HEK293 (cell line): ENCODE measurements at regions not wholly inside any gene's neighbourhood (a gene's known extent, or its start where the extent isn't known, plus 50 kb on each side); places are given as distances from the start of the nearest gene placed in this dataset.
A peak's percentile ranks its signal among the peaks of the same experiment; 100 is the strongest.

ENCODE experiments used
- KLF1 ChIP-seq: fragments of 450-650 bp; formaldehyde crosslinking; IDR thresholded peaks from 2 replicates; pipeline ENCODE4 v1.5.1; 2016; ENCODE audit warnings: missing biosample characterization, missing genetic modification characterization
- KLF17 ChIP-seq: fragments of 450-650 bp; formaldehyde crosslinking; IDR thresholded peaks from 2 replicates; pipeline ENCODE4 v1.5.1; 2016; ENCODE audit warnings: missing biosample characterization, missing genetic modification characterization
- PRDM6 ChIP-seq: fragments of 450-650 bp; formaldehyde crosslinking; IDR thresholded peaks from 2 replicates; pipeline ENCODE4 v1.5.1; 2017; ENCODE audit warnings: missing biosample characterization, missing genetic modification characterization
- ZNF16 ChIP-seq: fragments of 450-650 bp; formaldehyde crosslinking; IDR thresholded peaks from 2 replicates; pipeline ENCODE4 v1.5.1; 2016; ENCODE audit warnings: low read depth, missing biosample characterization, missing genetic modification characterization
- ZNF24 ChIP-seq: fragments of 450-650 bp; formaldehyde crosslinking; IDR thresholded peaks from 2 replicates; pipeline ENCODE4 v1.5.1; 2016; ENCODE audit warnings: missing biosample characterization, missing genetic modification characterization
- ZNF280C ChIP-seq: fragments of 450-650 bp; formaldehyde crosslinking; IDR thresholded peaks from 2 replicates; pipeline ENCODE4 v1.5.1; 2016; ENCODE audit warnings: missing biosample characterization, missing genetic modification characterization
- ZNF341 ChIP-seq: fragments of 450-650 bp; formaldehyde crosslinking; IDR thresholded peaks from 2 replicates; pipeline ENCODE4; 2016; ENCODE audit warnings: low read depth, missing biosample characterization, missing genetic modification characterization
- ZNF350 ChIP-seq: fragments of 450-650 bp; formaldehyde crosslinking; IDR thresholded peaks from 2 replicates; pipeline ENCODE4 v1.5.0; 2017; ENCODE audit warnings: missing biosample characterization, mild to moderate bottlenecking, missing genetic modification characterization
- ZNF354C ChIP-seq: fragments of 450-650 bp; formaldehyde crosslinking; IDR thresholded peaks from 2 replicates; pipeline ENCODE4 v1.5.1; 2016; ENCODE audit warnings: missing biosample characterization, missing genetic modification characterization, low read depth, borderline replicate concordance
- ZNF629 ChIP-seq: fragments of 450-650 bp; formaldehyde crosslinking; IDR thresholded peaks from 2 replicates; pipeline ENCODE4 v1.5.1; 2017; ENCODE audit warnings: missing biosample characterization, missing genetic modification characterization
- ZNF639 ChIP-seq: fragments of 450-650 bp; formaldehyde crosslinking; IDR thresholded peaks from 2 replicates; pipeline ENCODE4 v1.5.1; 2016; ENCODE audit warnings: missing biosample characterization, missing genetic modification characterization
- TF ChIP-seq, protein P1 (sequence below): fragments of 450-650 bp; formaldehyde crosslinking; IDR thresholded peaks from 2 replicates; pipeline ENCODE4 v1.5.1; 2016; ENCODE audit warnings: missing biosample characterization, missing genetic modification characterization
- TF ChIP-seq, protein P2 (sequence below): fragments of 450-650 bp; formaldehyde crosslinking; IDR thresholded peaks from 2 replicates; pipeline ENCODE4 v1.5.1; 2017; ENCODE audit warnings: missing biosample characterization, missing genetic modification characterization
- TF ChIP-seq, protein P3 (sequence below): fragments of 450-650 bp; formaldehyde crosslinking; conservative IDR thresholded peaks from 2 replicates; pipeline ENCODE4 v1.5.1; 2016; ENCODE audit warnings: low read depth, missing biosample characterization, missing genetic modification characterization
- TF ChIP-seq, protein P4 (sequence below): fragments of 450-650 bp; formaldehyde crosslinking; IDR thresholded peaks from 2 replicates; pipeline ENCODE4 v1.5.1; 2016; ENCODE audit warnings: missing biosample characterization, missing genetic modification characterization
- TF ChIP-seq, protein P5 (sequence below): fragments of 450-650 bp; formaldehyde crosslinking; IDR thresholded peaks from 2 replicates; pipeline ENCODE4 v1.5.1; 2016; ENCODE audit warnings: missing biosample characterization, missing genetic modification characterization

GRCh38 chr5:175347027-175347426 lies 97.0 kb downstream of the DRD1 start (continued):
- TF ChIP-seq PRDM6 (tag by site-specific recombination) (peak; percentile 63; the same call in 1 of the 2 replicates), KLF17 (peak; percentile 50; the same call in 1 of the 2 replicates), ZNF639 (tag by site-specific recombination) (peak; percentile 68; the same call in 1 of the 2 replicates), ZNF24 (0 out of 2 replicates have a peak, but pooled peaks have one; percentile 46), ZNF280C (tag by site-specific recombination) (no peak), ZNF350 (tag by site-specific recombination) (no peak), ZNF354C (no peak), ZNF16 (tag by site-specific recombination) (no peak), KLF1 (tag by site-specific recombination) (no peak), ZNF341 (tag by site-specific recombination) (no peak), ZNF629 (tag by site-specific recombination) (peak; percentile 81)
- TF ChIP-seq, protein P1, sequence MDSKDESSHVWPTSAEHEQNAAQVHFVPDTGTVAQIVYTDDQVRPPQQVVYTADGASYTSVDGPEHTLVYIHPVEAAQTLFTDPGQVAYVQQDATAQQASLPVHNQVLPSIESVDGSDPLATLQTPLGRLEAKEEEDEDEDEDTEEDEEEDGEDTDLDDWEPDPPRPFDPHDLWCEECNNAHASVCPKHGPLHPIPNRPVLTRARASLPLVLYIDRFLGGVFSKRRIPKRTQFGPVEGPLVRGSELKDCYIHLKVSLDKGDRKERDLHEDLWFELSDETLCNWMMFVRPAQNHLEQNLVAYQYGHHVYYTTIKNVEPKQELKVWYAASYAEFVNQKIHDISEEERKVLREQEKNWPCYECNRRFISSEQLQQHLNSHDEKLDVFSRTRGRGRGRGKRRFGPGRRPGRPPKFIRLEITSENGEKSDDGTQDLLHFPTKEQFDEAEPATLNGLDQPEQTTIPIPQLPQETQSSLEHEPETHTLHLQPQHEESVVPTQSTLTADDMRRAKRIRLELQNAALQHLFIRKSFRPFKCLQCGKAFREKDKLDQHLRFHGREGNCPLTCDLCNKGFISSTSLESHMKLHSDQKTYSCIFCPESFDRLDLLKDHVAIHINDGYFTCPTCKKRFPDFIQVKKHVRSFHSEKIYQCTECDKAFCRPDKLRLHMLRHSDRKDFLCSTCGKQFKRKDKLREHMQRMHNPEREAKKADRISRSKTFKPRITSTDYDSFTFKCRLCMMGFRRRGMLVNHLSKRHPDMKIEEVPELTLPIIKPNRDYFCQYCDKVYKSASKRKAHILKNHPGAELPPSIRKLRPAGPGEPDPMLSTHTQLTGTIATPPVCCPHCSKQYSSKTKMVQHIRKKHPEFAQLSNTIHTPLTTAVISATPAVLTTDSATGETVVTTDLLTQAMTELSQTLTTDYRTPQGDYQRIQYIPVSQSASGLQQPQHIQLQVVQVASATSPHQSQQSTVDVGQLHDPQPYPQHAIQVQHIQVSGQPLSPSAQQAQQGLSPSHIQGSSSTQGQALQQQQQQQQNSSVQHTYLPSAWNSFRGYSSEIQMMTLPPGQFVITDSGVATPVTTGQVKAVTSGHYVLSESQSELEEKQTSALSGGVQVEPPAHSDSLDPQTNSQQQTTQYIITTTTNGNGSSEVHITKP (tag by site-specific recombination), result peak; percentile 43; the same call in 1 of the 2 replicates
- TF ChIP-seq, protein P2, sequence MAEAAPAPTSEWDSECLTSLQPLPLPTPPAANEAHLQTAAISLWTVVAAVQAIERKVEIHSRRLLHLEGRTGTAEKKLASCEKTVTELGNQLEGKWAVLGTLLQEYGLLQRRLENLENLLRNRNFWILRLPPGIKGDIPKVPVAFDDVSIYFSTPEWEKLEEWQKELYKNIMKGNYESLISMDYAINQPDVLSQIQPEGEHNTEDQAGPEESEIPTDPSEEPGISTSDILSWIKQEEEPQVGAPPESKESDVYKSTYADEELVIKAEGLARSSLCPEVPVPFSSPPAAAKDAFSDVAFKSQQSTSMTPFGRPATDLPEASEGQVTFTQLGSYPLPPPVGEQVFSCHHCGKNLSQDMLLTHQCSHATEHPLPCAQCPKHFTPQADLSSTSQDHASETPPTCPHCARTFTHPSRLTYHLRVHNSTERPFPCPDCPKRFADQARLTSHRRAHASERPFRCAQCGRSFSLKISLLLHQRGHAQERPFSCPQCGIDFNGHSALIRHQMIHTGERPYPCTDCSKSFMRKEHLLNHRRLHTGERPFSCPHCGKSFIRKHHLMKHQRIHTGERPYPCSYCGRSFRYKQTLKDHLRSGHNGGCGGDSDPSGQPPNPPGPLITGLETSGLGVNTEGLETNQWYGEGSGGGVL (tag by site-specific recombination), result peak; percentile 59
- TF ChIP-seq, protein P3, sequence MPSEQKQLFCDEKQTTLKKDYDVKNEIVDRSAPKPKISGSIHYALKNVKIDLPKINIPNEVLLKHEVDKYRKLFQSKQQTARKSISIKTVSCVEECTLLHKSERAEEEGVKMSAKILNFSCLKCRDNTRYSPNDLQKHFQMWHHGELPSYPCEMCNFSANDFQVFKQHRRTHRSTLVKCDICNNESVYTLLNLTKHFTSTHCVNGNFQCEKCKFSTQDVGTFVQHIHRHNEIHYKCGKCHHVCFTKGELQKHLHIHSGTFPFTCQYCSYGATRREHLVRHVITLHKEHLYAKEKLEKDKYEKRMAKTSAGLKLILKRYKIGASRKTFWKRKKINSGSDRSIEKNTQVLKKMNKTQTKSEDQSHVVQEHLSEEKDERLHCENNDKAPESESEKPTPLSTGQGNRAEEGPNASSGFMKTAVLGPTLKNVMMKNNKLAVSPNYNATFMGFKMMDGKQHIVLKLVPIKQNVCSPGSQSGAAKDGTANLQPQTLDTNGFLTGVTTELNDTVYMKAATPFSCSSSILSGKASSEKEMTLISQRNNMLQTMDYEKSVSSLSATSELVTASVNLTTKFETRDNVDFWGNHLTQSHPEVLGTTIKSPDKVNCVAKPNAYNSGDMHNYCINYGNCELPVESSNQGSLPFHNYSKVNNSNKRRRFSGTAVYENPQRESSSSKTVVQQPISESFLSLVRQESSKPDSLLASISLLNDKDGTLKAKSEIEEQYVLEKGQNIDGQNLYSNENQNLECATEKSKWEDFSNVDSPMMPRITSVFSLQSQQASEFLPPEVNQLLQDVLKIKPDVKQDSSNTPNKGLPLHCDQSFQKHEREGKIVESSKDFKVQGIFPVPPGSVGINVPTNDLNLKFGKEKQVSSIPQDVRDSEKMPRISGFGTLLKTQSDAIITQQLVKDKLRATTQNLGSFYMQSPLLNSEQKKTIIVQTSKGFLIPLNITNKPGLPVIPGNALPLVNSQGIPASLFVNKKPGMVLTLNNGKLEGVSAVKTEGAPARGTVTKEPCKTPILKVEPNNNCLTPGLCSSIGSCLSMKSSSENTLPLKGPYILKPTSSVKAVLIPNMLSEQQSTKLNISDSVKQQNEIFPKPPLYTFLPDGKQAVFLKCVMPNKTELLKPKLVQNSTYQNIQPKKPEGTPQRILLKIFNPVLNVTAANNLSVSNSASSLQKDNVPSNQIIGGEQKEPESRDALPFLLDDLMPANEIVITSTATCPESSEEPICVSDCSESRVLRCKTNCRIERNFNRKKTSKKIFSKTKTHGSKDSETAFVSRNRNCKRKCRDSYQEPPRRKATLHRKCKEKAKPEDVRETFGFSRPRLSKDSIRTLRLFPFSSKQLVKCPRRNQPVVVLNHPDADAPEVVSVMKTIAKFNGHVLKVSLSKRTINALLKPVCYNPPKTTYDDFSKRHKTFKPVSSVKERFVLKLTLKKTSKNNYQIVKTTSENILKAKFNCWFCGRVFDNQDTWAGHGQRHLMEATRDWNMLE, result 0 out of 2 replicates have a peak, but pooled peaks have one; percentile 24
- TF ChIP-seq, protein P4, sequence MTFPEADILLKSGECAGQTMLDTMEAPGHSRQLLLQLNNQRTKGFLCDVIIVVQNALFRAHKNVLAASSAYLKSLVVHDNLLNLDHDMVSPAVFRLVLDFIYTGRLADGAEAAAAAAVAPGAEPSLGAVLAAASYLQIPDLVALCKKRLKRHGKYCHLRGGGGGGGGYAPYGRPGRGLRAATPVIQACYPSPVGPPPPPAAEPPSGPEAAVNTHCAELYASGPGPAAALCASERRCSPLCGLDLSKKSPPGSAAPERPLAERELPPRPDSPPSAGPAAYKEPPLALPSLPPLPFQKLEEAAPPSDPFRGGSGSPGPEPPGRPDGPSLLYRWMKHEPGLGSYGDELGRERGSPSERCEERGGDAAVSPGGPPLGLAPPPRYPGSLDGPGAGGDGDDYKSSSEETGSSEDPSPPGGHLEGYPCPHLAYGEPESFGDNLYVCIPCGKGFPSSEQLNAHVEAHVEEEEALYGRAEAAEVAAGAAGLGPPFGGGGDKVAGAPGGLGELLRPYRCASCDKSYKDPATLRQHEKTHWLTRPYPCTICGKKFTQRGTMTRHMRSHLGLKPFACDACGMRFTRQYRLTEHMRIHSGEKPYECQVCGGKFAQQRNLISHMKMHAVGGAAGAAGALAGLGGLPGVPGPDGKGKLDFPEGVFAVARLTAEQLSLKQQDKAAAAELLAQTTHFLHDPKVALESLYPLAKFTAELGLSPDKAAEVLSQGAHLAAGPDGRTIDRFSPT (tag by site-specific recombination), result peak; percentile 71
- TF ChIP-seq, protein P5, sequence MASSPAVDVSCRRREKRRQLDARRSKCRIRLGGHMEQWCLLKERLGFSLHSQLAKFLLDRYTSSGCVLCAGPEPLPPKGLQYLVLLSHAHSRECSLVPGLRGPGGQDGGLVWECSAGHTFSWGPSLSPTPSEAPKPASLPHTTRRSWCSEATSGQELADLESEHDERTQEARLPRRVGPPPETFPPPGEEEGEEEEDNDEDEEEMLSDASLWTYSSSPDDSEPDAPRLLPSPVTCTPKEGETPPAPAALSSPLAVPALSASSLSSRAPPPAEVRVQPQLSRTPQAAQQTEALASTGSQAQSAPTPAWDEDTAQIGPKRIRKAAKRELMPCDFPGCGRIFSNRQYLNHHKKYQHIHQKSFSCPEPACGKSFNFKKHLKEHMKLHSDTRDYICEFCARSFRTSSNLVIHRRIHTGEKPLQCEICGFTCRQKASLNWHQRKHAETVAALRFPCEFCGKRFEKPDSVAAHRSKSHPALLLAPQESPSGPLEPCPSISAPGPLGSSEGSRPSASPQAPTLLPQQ, result peak; percentile 61; the same call in 1 of the 2 replicates
